ENCODE measurements at regions not wholly inside any gene's neighbourhood (a gene's known extent, or its start where the extent isn't known, plus 50 kb on each side); places are given as distances from the start of the nearest gene placed in this dataset.

- TF ChIP-seq, protein P1, sequence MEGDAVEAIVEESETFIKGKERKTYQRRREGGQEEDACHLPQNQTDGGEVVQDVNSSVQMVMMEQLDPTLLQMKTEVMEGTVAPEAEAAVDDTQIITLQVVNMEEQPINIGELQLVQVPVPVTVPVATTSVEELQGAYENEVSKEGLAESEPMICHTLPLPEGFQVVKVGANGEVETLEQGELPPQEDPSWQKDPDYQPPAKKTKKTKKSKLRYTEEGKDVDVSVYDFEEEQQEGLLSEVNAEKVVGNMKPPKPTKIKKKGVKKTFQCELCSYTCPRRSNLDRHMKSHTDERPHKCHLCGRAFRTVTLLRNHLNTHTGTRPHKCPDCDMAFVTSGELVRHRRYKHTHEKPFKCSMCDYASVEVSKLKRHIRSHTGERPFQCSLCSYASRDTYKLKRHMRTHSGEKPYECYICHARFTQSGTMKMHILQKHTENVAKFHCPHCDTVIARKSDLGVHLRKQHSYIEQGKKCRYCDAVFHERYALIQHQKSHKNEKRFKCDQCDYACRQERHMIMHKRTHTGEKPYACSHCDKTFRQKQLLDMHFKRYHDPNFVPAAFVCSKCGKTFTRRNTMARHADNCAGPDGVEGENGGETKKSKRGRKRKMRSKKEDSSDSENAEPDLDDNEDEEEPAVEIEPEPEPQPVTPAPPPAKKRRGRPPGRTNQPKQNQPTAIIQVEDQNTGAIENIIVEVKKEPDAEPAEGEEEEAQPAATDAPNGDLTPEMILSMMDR (conservative IDR thresholded peaks at IDR 0.05; ENCODE audit: low read depth, low read length) = no peak
- TF ChIP-seq NFE2L2 (IDR thresholded peaks at IDR 0.05; ENCODE audit: low read depth, low read length) = no peak
- TF ChIP-seq MAFK (IDR thresholded peaks at IDR 0.05; ENCODE audit: low read depth, low read length) = no peak
- TF ChIP-seq CHD1 (IDR thresholded peaks at IDR 0.05; ENCODE audit: low read depth, low read length) = no peak
- TF ChIP-seq POLR2A (IDR thresholded peaks at IDR 0.05; ENCODE audit: low read depth, low read length) = no peak
- no peak for TF ChIP-seq BHLHE40 (IDR thresholded peaks at IDR 0.05; ENCODE audit: low read depth, low read length)
- no peak for TF ChIP-seq RFX5 (IDR thresholded peaks at IDR 0.05; ENCODE audit: low read depth, low read length)
Measured at GRCh38 chrX:74249963-74250362, 54.0 kb upstream of the ZCCHC13 start.

All from IMR-90 (cell line).